Mesodermal cell (in vitro differentiated cells): ENCODE measurements at regions not wholly inside any gene's neighbourhood (a gene's known extent, or its start where the extent isn't known, plus 50 kb on each side); places are given as distances from the start of the nearest gene placed in this dataset.

Experiments used
- H3K27ac ChIP-seq: 2 replicates; pipeline ENCODE4 v1.7.0; 2013; ENCODE audit warnings: mild to moderate bottlenecking, low read depth, low read length, moderate library complexity; ENCODE audit not compliant: severe bottlenecking
- H3K36me3 ChIP-seq: 2 replicates; pipeline ENCODE4 v1.7.1; 2013; ENCODE audit warnings: mild to moderate bottlenecking, low read length, moderate library complexity; ENCODE audit not compliant: control insufficient read depth, insufficient read depth
- H3K4me1 ChIP-seq: one replicate; pipeline ENCODE4 v1.7.1; 2013; ENCODE audit warnings: mild to moderate bottlenecking, low read length; ENCODE audit not compliant: insufficient read depth, control insufficient read depth, poor library complexity, severe bottlenecking
- H3K4me3 ChIP-seq: 2 replicates; pipeline ENCODE4 v1.7.0; 2013; ENCODE audit warnings: low read length, control low read depth, mild to moderate bottlenecking; ENCODE audit not compliant: insufficient read depth, poor library complexity, severe bottlenecking; ENCODE audit errors: extremely low read depth
- H3K9me3 ChIP-seq: 2 replicates; pipeline ENCODE4 v1.7.1; 2013; ENCODE audit warnings: mild to moderate bottlenecking, low read length, moderate library complexity; ENCODE audit not compliant: control insufficient read depth
- WGBS, 2 experiments: methylation state at CpG; one replicate each; pipeline ENCODE4 v1.1.5; 2013; ENCODE audit warnings: missing lambda C conversion rate in 2 of 2; ENCODE audit not compliant: insufficient coverage in 2 of 2; 5-methylcytosine and 5-hydroxymethylcytosine counted together

DNA sequence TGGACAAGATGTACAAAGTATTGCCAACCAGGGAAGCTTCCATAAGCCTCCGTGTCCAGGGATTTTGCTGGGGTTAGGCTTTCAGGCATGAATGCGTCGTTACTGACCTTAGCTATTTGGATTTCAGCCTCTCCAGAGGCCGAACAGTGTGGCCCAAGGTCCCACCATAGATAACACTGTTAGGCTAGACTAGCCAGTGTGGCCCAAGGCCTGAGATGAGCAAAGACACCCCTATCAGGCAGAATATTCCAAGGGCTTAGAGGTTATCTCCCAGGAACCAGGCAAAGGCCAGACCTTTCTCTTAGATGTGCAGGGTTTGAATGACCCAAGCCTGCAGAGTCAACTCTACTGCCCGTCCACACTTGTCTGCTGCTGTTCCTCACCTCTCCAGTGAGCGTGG lies 131.7 kb upstream of the NDUFV2 start:
- Histone ChIP-seq H3K36me3 (no peaks in the 10 kb centered on the region), H3K4me3 (no peak overlapping the region), H3K27ac (no peak overlapping the region), H3K4me1 (no peaks in the 10 kb centered on the region), H3K9me3 (no peaks in the 10 kb centered on the region)
- WGBS, 2 experiments: 96 to 97% methylated on average over 5 to 6 of the region's 6 CpGs

DNA sequence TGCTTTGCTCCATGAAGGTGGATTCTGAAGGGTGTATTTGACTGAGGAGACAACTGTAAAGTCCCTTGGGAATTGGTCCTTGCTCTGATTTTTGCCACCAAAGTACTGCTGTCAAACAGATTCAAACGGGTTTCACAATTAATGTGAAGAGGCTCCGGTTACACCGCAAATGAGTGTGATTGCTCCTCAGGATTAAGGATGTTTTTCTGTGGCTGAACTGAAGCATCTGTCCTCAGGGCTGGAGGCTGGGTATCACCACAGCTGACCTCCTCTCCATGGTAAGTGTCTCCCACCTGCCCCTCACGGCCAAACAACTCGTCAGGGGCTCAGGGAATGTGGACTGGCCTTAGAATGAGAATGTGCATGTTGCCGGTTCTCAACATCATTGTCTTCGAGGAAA lies 130.4 kb upstream of the NDUFV2 start:
- WGBS, 2 experiments: 91% methylated on average over 6 to 7 of the region's 7 CpGs
- Histone ChIP-seq H3K4me1 (no peaks in the 10 kb centered on the region), H3K27ac (no peak overlapping the region), H3K36me3 (no peaks in the 10 kb centered on the region), H3K4me3 (no peak overlapping the region), H3K9me3 (no peaks in the 10 kb centered on the region)

DNA sequence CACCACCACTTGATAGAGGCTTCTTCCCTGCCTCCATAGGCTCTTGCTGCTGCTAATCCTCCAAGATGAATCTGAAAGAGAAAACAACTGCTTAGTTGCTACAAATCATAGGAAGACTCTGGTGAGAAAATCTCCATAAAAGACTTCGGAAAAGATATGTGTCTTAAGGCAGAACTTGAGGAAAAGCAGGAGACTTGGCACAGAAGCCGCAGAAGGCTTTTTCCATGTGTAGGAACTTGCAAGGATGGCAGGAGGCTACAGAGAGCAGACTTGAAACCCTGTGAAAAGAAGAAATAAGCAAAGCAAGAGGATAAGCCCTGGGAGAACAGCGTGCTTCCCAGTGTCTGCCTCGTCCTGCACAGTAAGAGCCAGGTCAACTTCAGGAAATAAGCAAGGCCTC lies 128.2 kb upstream of the NDUFV2 start:
- H3K27ac ChIP-seq: no peak overlapping the region
- H3K4me1 ChIP-seq: no peaks in the 10 kb centered on the region
- no peaks in the 10 kb centered on the region for H3K9me3 ChIP-seq
- H3K36me3 ChIP-seq: no peaks in the 10 kb centered on the region
- no peak overlapping the region for H3K4me3 ChIP-seq
- WGBS, 2 experiments: 92 to 95% methylated on average over 3 to 4 of the region's 4 CpGs

- Histone ChIP-seq H3K36me3 (no peaks in the 10 kb centered on the region), H3K9me3 (no peaks in the 10 kb centered on the region), H3K27ac (no peak overlapping the region), H3K4me3 (no peak overlapping the region), H3K4me1 (no peaks in the 10 kb centered on the region)
- WGBS, 2 experiments: no CpG with 5 or more reads among the region's 2 CpGs
Measured at GRCh38 chr18:8974696-8975095, 127.8 kb upstream of the NDUFV2 start.

DNA sequence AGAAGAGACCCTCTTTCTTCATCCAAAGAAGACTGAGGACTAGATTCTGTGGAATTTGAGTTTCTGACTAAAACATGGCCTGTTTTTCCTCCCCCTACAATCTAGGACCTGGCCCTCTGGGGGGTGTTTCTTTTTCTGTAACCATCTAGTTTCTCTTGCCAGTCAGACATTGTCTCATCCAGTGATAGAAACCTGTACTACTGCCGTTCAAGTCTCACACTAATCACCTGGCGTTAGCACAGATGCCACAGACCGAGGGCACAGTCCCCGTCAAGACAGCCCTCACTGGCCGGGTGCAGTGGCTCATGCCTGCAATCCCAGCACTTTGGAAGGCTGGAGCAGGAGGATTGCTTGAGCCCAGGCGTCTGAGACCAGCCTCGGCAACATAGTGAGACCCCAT lies 126.9 kb upstream of the NDUFV2 start:
- no peaks in the 10 kb centered on the region for H3K9me3 ChIP-seq
- H3K4me1 ChIP-seq: peaks cover 1% of the 10 kb centered on the region
- no peaks in the 10 kb centered on the region for H3K36me3 ChIP-seq
- H3K4me3 ChIP-seq: no peak overlapping the region
- H3K27ac ChIP-seq: no peak overlapping the region
- 63 to 65% methylated on average over 4 to 7 of the region's 7 CpGs for WGBS, 2 experiments

- no CpG with 5 or more reads among the region's 3 CpGs for WGBS, 2 experiments
- H3K27ac ChIP-seq: no peak overlapping the region
- H3K9me3 ChIP-seq: no peaks in the 10 kb centered on the region
- no peaks in the 10 kb centered on the region for H3K36me3 ChIP-seq
- H3K4me1 ChIP-seq: peaks cover 6% of the 10 kb centered on the region
- H3K4me3 ChIP-seq: no peak overlapping the region
Measured at GRCh38 chr18:8976606-8977005, 125.9 kb upstream of the NDUFV2 start.

GRCh38 chr18:8977166-8977565 lies 125.3 kb upstream of the NDUFV2 start:
- Histone ChIP-seq H3K36me3 (no peaks in the 10 kb centered on the region), H3K9me3 (no peaks in the 10 kb centered on the region), H3K4me3 (no peak overlapping the region)

DNA sequence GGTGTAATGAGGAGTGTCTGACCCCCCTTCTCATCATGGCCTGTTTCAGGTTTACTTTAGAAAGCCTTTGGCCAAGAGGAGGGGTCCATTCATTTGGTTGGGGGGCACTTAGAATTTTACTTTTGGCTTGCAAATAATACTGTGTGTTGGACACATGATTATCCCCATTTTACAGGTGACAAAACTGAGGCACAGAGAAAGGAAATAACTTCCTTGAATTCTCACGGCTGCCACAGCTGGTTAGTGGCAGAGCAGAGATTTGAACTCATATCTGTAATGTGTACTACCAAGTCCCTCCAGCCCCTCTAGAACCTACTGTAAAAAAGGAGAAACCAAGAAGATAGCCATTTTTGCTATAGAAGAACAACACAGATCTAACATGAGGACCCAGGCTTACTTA lies 124.8 kb upstream of the NDUFV2 start:
- Histone ChIP-seq H3K36me3 (no peaks in the 10 kb centered on the region), H3K27ac (no peak overlapping the region), H3K9me3 (no peaks in the 10 kb centered on the region), H3K4me1 (peaks cover 6% of the 10 kb centered on the region), H3K4me3 (no peak overlapping the region)
- WGBS, 2 experiments: no CpG with 5 or more reads among the region's 1 CpG

More at GRCh38 chr18:8977166-8977565, 125.3 kb upstream of the NDUFV2 start:
- Histone ChIP-seq H3K4me1 (peaks cover 6% of the 10 kb centered on the region), H3K27ac (no peak overlapping the region)

GRCh38 chr18:8978394-8978793 lies 124.1 kb upstream of the NDUFV2 start:
- 86 to 100% methylated on average over 4 of the region's 6 CpGs for WGBS, 2 experiments
- Histone ChIP-seq H3K27ac (no peak overlapping the region), H3K4me1 (peaks cover 6% of the 10 kb centered on the region), H3K9me3 (no peaks in the 10 kb centered on the region), H3K36me3 (no peaks in the 10 kb centered on the region), H3K4me3 (no peak overlapping the region)

- 77 to 95% methylated on average over 2 to 3 of the region's 3 CpGs for WGBS, 2 experiments
- Histone ChIP-seq H3K4me3 (no peak overlapping the region), H3K9me3 (no peaks in the 10 kb centered on the region), H3K27ac (no peak overlapping the region), H3K36me3 (no peaks in the 10 kb centered on the region), H3K4me1 (peaks cover 6% of the 10 kb centered on the region)
Measured at GRCh38 chr18:8979258-8979988, 123.1 kb upstream of the NDUFV2 start.

DNA sequence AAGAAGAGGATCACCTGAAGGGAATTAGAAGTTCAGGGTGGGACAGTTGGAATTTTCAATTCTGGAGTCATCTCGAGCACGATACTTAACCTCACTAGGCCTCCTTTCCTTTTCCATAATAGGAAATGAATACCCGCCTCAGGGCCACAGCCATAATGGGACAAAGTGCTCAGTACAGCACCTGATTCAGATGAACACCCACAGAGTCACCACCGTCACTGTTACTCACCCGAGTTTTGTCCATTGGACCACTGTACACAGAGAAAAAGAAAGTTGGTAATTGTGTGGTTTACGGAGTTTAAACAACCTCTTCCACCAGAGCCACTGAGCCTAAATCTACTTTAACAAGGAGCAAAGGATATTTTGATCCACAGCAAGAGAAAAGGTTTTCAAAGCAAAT lies 122.0 kb upstream of the NDUFV2 start:
- 100% methylated on average over 1 of the region's 6 CpGs; no CpG with 5 or more reads in 1 of the 2 experiments for WGBS, 2 experiments
- Histone ChIP-seq H3K4me3 (no peak overlapping the region), H3K36me3 (no peaks in the 10 kb centered on the region), H3K9me3 (no peaks in the 10 kb centered on the region), H3K4me1 (peaks cover 6% of the 10 kb centered on the region), H3K27ac (no peak overlapping the region)
